Hepatocyte (in vitro differentiated cells): ENCODE measurements at regions not wholly inside any gene's neighbourhood (a gene's known extent, or its start where the extent isn't known, plus 50 kb on each side); places are given as distances from the start of the nearest gene placed in this dataset.

ENCODE experiments used
- EZH2 ChIP-seq: fragments of 200-600 bp; sonication (generic); IDR thresholded peaks from 2 replicates; pipeline ENCODE4 v1.6.1; 2016; ENCODE audit warnings: antibody characterized with exemption, mild to moderate bottlenecking, borderline replicate concordance
- EZH2phosphoT487 ChIP-seq: fragments of 200-600 bp; sonication (generic); IDR thresholded peaks from one replicate; pipeline ENCODE4 v1.6.1; 2018; ENCODE audit warnings: antibody characterized with exemption, mild to moderate bottlenecking, low read depth, moderate library complexity; ENCODE audit not compliant: unreplicated experiment, severe bottlenecking
- TF ChIP-seq, protein P1 (sequence below): fragments of 200-600 bp; sonication (generic); IDR thresholded peaks from 2 replicates; pipeline ENCODE4 v1.5.1; 2016; ENCODE audit warnings: antibody characterized with exemption, mild to moderate bottlenecking; ENCODE audit not compliant: poor library complexity

DNA sequence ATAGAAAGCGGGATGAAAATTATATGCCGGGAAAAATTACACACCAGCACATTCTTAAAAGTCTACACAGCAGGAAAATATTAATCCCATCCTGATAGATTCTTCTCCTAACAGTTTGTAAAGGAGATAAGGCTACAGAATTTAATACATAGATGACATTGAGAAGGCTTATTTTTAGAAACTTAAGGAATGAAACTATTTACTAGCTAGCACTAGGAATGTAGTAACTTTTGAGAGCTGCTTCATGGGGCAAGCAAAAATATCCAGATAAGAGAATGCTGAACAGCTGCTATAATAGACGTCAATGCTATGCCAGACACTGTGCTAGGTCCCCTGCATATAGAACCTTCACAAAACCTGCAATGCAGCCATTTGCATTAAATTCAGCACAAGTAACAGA is 912.7 kb upstream of the NR2F2 start:
- TF ChIP-seq, protein P1, sequence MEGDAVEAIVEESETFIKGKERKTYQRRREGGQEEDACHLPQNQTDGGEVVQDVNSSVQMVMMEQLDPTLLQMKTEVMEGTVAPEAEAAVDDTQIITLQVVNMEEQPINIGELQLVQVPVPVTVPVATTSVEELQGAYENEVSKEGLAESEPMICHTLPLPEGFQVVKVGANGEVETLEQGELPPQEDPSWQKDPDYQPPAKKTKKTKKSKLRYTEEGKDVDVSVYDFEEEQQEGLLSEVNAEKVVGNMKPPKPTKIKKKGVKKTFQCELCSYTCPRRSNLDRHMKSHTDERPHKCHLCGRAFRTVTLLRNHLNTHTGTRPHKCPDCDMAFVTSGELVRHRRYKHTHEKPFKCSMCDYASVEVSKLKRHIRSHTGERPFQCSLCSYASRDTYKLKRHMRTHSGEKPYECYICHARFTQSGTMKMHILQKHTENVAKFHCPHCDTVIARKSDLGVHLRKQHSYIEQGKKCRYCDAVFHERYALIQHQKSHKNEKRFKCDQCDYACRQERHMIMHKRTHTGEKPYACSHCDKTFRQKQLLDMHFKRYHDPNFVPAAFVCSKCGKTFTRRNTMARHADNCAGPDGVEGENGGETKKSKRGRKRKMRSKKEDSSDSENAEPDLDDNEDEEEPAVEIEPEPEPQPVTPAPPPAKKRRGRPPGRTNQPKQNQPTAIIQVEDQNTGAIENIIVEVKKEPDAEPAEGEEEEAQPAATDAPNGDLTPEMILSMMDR, result no peak
- TF ChIP-seq EZH2phosphoT487 (no peak), EZH2 (no peak)
